Gastrocnemius medialis (tissue), 4 donors: ENCODE measurements at regions not wholly inside any gene's neighbourhood (a gene's known extent, or its start where the extent isn't known, plus 50 kb on each side); places are given as distances from the start of the nearest gene placed in this dataset.
"Not testable (repeated sequence)": the region's sequence is repeated elsewhere in the genome, so short reads cannot be mapped to it uniquely, and the experiment has no call there.

Source experiments
- ATAC-seq, 2 donors: fragments of 150-250 bp; one replicate each; pipeline ENCODE4 v1.9.1; 2016
- DNase-seq, 2 donors: peaks; one replicate each; pipeline ENCODE4 v3.0.0-alpha.2; 2019
- H3K27ac ChIP-seq, 4 donors: fragments of 200-600 bp; sonication (generic); 1 replicate in 1 of 4; 2 replicates in 3 of 4; pipeline ENCODE4 v1.5.1; 2016 to 2018; ENCODE audit warnings: mild to moderate bottlenecking in 2 of 4, moderate library complexity in 1 of 4
- H3K27me3 ChIP-seq, 3 donors: fragments of 200-600 bp; sonication (generic) in 2 of 3; 1 replicate in 1 of 3; 2 replicates in 2 of 3; pipeline versions ENCODE4 v1.5.1 to v1.6.0; 2016 to 2019; ENCODE audit warnings: mild to moderate bottlenecking in 1 of 3, moderate library complexity in 1 of 3
- H3K36me3 ChIP-seq, 2 donors: fragments of 200-600 bp; sonication (generic) in 1 of 2; one replicate each; pipeline ENCODE4 v1.5.1; 2017 to 2018
- H3K4me1 ChIP-seq, 2 donors: fragments of 200-600 bp; sonication (generic) in 1 of 2; one replicate each; pipeline ENCODE4 v1.5.1; 2016 to 2017; ENCODE audit warnings: mild to moderate bottlenecking in 2 of 2
- H3K4me3 ChIP-seq, 4 donors: fragments of 200-600 bp; sonication (generic) in 3 of 4; 1 replicate in 1 of 4; 2 replicates in 3 of 4; pipeline ENCODE4 v1.5.1; 2016 to 2019; ENCODE audit warnings: mild to moderate bottlenecking in 2 of 4
- H3K9me3 ChIP-seq, 3 donors: fragments of 200-600 bp; sonication (generic) in 2 of 3; 1 replicate in 1 of 3; 2 replicates in 2 of 3; pipeline ENCODE4 v1.5.1; 2016 to 2019
- in situ Hi-C, 4 donors: fragments of 200-750 bp; cut with MboI; loops; one replicate each; pipeline versions ENCODE4 v1.15.0 to v1.8.0; 2017; ENCODE audit warnings: low sequenced_read_pairs in 4 of 4
- intact Hi-C: fragments of 100-400 bp; cut with DNase I; formaldehyde crosslinking; loops from one replicate; pipeline ENCODE4 v1.15.1; 2023; ENCODE audit warnings: low total_unique reads

DNA sequence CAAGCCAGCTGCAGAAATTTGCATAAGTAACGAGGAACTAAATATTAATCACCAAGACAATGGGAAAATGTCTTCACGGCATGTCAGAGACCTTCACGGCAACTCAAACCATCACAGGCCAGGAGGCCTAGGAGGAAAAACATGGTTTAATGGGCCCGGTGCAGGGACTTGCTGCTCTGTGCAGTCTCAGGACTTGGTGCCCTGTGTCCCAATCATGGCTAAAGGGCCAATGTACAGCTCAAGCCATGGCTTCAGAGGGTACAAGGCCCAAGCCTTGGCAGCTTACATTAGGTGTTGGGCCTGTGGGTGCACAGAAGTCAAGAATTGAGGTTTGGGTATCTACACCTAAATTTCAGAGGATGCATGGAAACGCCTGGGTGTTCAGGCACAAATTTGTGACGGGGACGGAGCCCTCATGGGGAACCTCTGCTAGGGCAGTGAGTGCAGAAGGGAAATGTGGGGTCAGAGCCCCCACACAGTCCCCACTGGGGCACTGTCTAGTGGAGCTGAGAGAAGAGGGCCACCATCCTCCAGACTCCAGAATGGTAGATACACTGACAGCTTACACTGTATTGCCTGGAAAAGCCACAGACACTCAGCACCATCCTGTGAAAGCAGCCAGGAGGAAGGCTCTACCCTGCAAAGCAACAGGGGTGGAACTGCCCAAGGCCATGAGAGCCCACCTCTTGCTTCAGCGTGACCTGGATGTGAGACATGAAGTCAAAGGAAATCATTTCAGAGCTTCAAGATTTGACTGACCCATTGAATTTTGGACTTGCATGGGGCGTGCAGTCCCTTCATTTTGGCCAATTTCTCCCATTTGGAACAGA is 5284.3 kb upstream of the TPTE start:
- intact Hi-C loops, H3K9me3 ChIP-seq, ATAC-seq, H3K27me3 ChIP-seq, H3K27ac ChIP-seq, H3K36me3 ChIP-seq, H3K4me1 ChIP-seq, in situ Hi-C loops, DNase-seq, H3K4me3 ChIP-seq: not testable (repeated sequence)

DNA sequence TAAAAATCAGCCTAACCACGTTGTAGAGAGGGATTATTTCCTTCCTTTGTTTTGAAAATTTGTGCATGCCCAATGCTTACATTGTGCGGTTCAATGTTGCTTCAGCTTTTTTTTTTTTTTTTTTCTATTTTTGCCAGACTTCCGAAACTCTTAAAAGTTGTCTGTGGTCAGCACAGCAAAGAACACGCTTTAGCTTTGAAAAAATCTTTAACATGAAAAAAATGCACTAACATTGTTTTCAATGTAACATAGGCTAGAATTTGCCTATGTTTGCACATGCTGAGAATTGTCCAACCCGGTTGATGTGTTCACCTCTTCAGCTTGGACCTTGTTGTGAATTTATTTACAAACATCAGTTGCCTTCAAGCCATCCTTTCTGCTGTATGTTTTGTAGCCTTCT is 5280.9 kb upstream of the TPTE start:
- H3K9me3 ChIP-seq, ATAC-seq, intact Hi-C loops, H3K36me3 ChIP-seq, DNase-seq, H3K27me3 ChIP-seq, H3K27ac ChIP-seq, in situ Hi-C loops, H3K4me1 ChIP-seq, H3K4me3 ChIP-seq: not testable (repeated sequence)

DNA sequence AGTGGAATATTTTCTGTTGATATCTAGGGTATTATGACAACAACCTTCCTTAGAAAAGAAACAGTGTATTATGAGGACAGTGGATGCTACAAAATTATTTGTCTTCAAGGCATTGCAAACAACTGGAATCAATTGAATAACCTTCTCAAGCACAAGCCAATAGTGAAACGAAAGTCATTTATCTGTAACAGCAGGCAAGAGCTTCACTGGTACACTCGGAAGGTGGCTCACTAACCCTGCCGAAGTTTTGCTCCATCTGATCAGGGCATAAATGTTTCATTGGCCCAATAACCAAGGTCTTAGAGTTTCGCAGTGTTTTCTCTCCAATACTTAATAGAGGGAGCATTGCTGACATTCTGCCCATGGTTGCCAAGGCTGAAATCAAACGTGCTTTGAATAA is 5278.7 kb upstream of the TPTE start:
- H3K4me1 ChIP-seq, H3K4me3 ChIP-seq, H3K27ac ChIP-seq, H3K9me3 ChIP-seq, H3K36me3 ChIP-seq, ATAC-seq, intact Hi-C loops, DNase-seq, in situ Hi-C loops, H3K27me3 ChIP-seq: not testable (repeated sequence)

DNA sequence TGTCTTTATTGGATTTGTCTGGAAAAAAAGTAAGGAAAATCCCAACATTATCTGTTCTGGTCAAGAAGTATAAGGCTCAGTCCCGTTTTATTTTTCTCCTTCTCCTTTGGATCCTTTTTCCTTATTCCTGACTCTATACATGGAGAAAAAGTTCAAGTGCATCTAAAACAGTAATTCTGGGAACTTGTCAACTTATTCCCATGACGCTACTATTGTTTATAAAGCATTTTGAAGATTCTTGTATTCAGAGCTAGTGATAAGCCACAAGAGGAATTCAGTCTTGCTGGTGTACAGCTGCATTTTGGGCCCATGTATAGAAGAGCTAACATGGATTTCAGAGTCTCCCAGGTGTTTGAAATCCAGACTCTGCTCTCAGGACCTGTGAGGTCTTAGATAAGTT is 5278.1 kb upstream of the TPTE start:
- H3K27me3 ChIP-seq, ATAC-seq, H3K27ac ChIP-seq, in situ Hi-C loops, H3K9me3 ChIP-seq, H3K4me1 ChIP-seq, H3K4me3 ChIP-seq, intact Hi-C loops, DNase-seq, H3K36me3 ChIP-seq: not testable (repeated sequence)

DNA sequence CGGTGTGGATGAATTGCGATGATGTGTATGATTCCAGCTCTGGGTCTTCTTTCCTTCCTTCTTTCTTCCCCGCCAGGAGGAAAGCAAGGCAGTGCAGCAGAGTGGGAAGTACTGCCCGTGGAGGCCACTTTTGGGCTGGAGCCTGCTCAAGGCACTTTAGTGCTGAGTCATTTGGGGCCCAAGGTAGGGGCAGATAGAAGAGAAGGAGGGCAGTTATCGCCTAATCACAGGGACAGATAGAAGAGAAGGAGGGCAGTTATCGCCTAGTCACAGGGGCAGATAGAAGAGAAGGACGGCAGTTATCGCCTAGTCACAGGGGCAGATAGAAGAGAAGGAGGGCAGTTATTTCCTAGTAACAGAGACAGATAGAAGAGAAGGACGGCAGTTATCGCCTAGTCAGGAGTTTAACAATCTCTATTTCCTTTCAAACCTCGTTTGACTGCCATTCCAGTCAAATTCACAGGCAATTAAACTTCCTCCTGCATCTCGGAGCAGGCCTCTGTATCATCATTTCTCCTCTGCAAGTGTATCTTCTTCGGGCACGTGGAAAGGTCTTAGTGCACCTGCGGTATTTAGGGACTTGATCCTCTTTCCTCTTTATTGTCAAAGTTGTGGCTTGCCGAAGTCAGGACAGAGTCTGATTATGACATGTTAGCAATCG is 5277.5 kb upstream of the TPTE start:
- intact Hi-C loops, H3K4me1 ChIP-seq, H3K9me3 ChIP-seq, H3K27ac ChIP-seq, in situ Hi-C loops, ATAC-seq, H3K27me3 ChIP-seq, DNase-seq, H3K4me3 ChIP-seq, H3K36me3 ChIP-seq: not testable (repeated sequence)

DNA sequence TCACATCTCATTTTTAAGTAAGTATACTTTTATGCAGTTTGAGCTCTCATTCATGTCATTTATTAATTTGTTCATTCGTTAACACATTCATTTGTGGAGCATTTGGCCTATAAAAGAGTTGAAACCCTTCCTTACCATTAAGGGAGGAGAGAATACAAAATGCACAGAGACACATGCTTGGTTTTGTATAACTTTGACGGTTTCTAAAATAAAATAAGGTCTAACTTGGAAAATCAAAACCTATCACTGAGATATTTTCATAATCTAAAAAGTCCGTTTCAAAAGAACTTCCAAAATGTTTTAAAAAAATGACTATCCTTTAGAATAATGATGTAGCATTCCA is 5277.0 kb upstream of the TPTE start:
- H3K4me1 ChIP-seq, H3K27me3 ChIP-seq, H3K4me3 ChIP-seq, intact Hi-C loops, H3K9me3 ChIP-seq, H3K27ac ChIP-seq, in situ Hi-C loops, DNase-seq, H3K36me3 ChIP-seq, ATAC-seq: not testable (repeated sequence)

GRCh38 chr21:5244954-5245353 is 5276.4 kb upstream of the TPTE start:
- DNase-seq, in situ Hi-C loops, ATAC-seq, H3K9me3 ChIP-seq, H3K27me3 ChIP-seq, H3K4me3 ChIP-seq, H3K36me3 ChIP-seq, H3K27ac ChIP-seq, intact Hi-C loops, H3K4me1 ChIP-seq: not testable (repeated sequence)

GRCh38 chr21:5246416-5246815 is 5275.0 kb upstream of the TPTE start:
- H3K27ac ChIP-seq, H3K4me1 ChIP-seq, H3K36me3 ChIP-seq, H3K4me3 ChIP-seq, in situ Hi-C loops, H3K27me3 ChIP-seq, DNase-seq, ATAC-seq, H3K9me3 ChIP-seq, intact Hi-C loops: not testable (repeated sequence)

DNA sequence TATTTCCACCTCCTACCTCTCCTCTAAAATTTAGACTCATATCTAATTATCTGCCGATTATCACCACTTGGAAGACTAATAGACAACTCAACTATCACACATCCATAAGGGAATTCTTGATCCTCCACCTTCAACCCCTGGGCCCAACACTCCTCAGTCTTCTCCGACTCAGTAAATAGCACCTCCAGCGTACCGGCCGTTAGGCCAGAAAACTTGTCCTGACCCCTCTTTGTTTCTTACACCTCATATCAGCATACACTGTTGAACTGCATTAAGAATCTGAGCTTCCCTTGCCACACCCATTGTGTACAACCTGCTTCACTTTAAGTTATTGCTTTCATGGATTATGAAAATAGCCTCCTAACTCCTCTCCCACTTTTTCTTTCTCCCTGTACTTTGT is 5274.0 kb upstream of the TPTE start:
- H3K27me3 ChIP-seq, in situ Hi-C loops, H3K36me3 ChIP-seq, intact Hi-C loops, H3K4me1 ChIP-seq, H3K9me3 ChIP-seq, H3K4me3 ChIP-seq, H3K27ac ChIP-seq, DNase-seq, ATAC-seq: not testable (repeated sequence)

DNA sequence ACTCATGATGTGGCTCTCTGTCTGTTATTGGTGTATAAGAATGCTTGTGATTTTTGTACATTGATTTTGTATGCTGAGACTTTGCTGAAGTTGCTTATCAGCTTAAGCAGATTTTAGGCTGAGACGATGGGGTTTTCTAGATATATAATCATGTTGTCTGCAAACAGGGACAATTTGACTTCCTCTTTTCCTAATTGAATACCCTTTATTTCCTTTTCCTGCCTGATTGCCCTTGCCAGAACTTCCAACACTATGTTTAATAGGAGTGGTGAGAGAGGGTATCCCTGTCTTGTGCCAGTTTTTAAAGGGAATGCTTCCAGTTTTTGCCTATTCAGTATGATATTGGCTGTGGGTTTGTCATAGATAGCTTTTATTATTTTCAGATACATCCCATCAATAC is 5271.3 kb upstream of the TPTE start:
- intact Hi-C loops, ATAC-seq, H3K27me3 ChIP-seq, DNase-seq, H3K27ac ChIP-seq, in situ Hi-C loops, H3K36me3 ChIP-seq, H3K9me3 ChIP-seq, H3K4me3 ChIP-seq, H3K4me1 ChIP-seq: not testable (repeated sequence)

GRCh38 chr21:5251162-5251561 is 5270.2 kb upstream of the TPTE start:
- ATAC-seq, intact Hi-C loops, H3K27me3 ChIP-seq, DNase-seq, in situ Hi-C loops, H3K27ac ChIP-seq, H3K4me3 ChIP-seq, H3K9me3 ChIP-seq, H3K4me1 ChIP-seq, H3K36me3 ChIP-seq: not testable (repeated sequence)
